H1 (cell line): ENCODE measurements at regions not wholly inside any gene's neighbourhood (a gene's known extent, or its start where the extent isn't known, plus 50 kb on each side); places are given as distances from the start of the nearest gene placed in this dataset.

Source experiments
- NRF1 ChIP-seq: IDR thresholded peaks from 2 replicates; pipeline ENCODE4 v1.6.1; 2011; ENCODE audit warnings: mild to moderate bottlenecking, low read depth, low read length, improper control_type of control experiment

DNA sequence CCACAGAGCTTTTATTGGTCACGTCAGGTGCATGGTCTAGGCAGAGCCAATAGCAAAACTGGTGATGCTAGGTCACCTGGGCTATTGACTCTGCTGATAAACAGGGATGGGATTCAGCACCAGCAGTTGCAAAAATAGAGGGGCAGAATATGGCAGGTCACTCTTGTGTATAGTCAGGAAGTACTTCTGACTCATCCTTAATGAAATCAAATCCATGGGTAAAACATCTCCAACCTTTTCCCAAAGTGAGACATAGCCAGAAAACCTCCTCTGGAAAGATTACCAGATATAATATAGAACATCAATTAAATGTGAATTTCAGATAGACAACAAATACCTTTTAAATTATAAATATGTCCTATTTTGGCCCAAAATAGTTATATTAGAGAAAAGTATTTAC, 383.2 kb downstream of the METTL15 start (continued):
- no peak for TF ChIP-seq NRF1
